ENCODE measurements at regions not wholly inside any gene's neighbourhood (a gene's known extent, or its start where the extent isn't known, plus 50 kb on each side); places are given as distances from the start of the nearest gene placed in this dataset.
A peak's percentile ranks its signal among the peaks of the same experiment; 100 is the strongest.
"Not testable (repeated sequence)": the region's sequence is repeated elsewhere in the genome, so short reads cannot be mapped to it uniquely, and the experiment has no call there.

DNA sequence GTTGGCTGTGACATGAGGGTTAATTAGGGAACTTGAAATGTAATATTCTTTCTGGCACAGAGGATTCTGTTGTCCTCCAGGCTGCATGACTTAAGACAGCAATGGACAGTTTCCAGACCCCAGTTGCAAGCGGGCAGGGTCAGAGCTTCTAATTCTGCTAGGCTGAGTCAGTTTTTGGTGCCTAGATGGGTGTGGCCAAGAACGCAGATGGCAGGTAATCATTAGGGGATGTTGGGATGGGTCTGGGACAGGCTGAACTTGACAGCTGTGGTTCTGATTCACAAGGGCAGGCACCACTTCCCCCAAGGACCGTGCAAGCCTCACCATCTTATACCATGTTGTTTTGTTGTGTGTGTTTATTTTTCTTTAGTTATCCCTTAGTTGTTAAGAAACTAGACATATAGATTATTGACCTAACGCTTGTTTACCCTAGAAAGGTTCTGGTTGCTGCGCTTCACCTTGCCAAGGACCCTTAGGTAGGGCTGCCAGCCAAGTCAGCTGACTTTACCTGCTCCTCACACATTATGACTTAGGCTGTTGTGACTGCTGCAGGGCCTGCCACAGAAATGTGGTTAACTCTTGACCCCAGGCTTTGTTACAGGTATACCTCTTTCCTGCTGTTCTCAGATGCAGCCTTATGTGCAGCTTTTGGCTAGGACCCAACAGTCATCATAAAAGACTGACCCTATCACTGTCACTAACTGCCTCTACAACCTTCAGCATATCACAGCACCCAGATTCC lies 117.7 kb upstream of the KLF12 start:
- Mint-ChIP-seq H3K27ac (no peak overlapping the region), H3K27me3 (peaks cover 10% of the 10 kb centered on the region), H3K4me1 (peaks cover 39% of the 10 kb centered on the region), H3K9me3 (peaks cover 9% of the 10 kb centered on the region), H3K36me3 (ENCODE audit: low read depth) (peaks cover 7% of the 10 kb centered on the region), H3K4me3 (no peak overlapping the region)
- ChIA-PET CTCF (no interaction called here), POLR2A (interaction anchor here (0.8 to 4.0 kb wide), 2 partner anchors 8 to 117 kb away, joined by 3 to 13 read pairs; partner anchors contain the start of gene KLF12)
- no peak for DNase-seq

- DNase-seq: no peak
- POLR2A ChIA-PET: interaction anchor here (1.0 to 4.0 kb wide), 2 partner anchors 36 to 116 kb away, joined by 4 to 13 read pairs; partner anchors contain the start of gene KLF12
- Mint-ChIP-seq H3K4me1 (peaks cover 40% of the 10 kb centered on the region), H3K9me3 (peaks cover 6% of the 10 kb centered on the region), H3K36me3 (ENCODE audit: low read depth) (peaks cover 7% of the 10 kb centered on the region), H3K27ac (no peak overlapping the region), H3K4me3 (no peak overlapping the region), H3K27me3 (peaks cover 13% of the 10 kb centered on the region)
- CTCF ChIA-PET: no interaction called here
Measured at GRCh38 chr13:74250738-74251190, 116.6 kb upstream of the KLF12 start.

- no peak for DNase-seq
- CTCF ChIA-PET: interaction anchor here (1.1 kb wide), 1 partner anchor 390 kb away, joined by 4 read pairs; no protein-coding TSS in a partner anchor
- H3K27ac Mint-ChIP-seq: no peak overlapping the region
- H3K36me3 Mint-ChIP-seq (ENCODE audit: low read depth): peaks cover 12% of the 10 kb centered on the region
- peaks cover 53% of the 10 kb centered on the region for H3K4me1 Mint-ChIP-seq
- peaks cover 6% of the 10 kb centered on the region for H3K9me3 Mint-ChIP-seq
- H3K4me3 Mint-ChIP-seq: no peak overlapping the region
- H3K27me3 Mint-ChIP-seq: peaks cover 18% of the 10 kb centered on the region
- POLR2A ChIA-PET: interaction anchor here (1.0 to 1.3 kb wide), 3 partner anchors 18 to 40 kb away, joined by 3 to 4 read pairs (median 3); no protein-coding TSS in a partner anchor
Measured at GRCh38 chr13:74248477-74248876, 114.3 kb upstream of the KLF12 start.

- no peak overlapping the region for H3K4me3 Mint-ChIP-seq
- H3K4me1 Mint-ChIP-seq: peaks cover 52% of the 10 kb centered on the region
Measured at GRCh38 chr13:74246487-74246886, 112.3 kb upstream of the KLF12 start.

DNA sequence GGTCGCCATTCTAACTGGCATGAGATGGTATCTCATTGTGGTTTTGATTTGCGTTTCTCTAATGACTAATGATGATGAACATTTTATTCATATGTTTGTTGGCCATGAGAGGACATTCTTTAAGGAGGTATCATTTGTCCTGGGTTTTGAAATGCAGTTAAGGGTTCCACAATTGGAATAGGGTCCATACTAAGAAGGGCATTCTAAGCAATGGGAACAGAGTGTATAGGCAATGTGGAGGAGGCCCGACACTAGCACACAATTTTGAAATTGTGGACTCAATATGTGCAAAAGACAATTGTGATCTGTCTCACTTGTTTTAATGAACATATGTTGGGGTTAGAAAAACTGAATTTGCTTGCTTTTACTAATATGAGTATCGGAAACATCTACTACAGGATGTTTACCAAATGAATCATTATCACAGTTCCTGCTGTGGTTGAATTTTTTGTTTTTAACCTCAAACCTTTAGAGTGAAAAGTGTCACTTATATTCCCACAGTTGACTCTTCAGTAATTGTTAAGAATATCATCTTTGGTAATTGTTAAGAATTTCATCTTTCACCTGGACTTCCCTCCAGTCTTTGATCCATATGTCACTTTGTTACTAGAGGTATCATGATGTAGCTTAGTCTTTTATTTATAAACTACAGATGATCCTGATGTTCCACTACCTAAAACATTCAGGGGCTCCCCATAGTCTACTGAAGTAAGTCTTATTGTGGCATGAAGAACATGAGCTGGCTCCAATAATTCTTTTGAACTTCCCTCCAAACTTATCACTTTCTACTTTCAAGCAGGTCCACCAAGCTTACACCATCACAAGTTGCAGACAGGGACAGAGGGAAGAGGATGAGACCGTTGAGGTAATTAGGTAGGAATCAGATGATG lies 109.7 kb upstream of the KLF12 start:
- ChIA-PET POLR2A (interaction anchor here (0.8 to 2.7 kb wide), 5 partner anchors 9 to 384 kb away, joined by 3 to 12 read pairs (median 3); partner anchors contain the start of gene KLF12), CTCF (interaction anchor here (0.9 to 1.6 kb wide), 2 partner anchors 43 to 45 kb away, joined by 3 to 4 read pairs; no protein-coding TSS in a partner anchor)
- H3K4me3 Mint-ChIP-seq: peak overlapping the region; percentile 56
- H3K4me1 Mint-ChIP-seq: peaks cover 50% of the 10 kb centered on the region
- DNase-seq: peak; percentile 21
- peaks cover 18% of the 10 kb centered on the region for H3K27me3 Mint-ChIP-seq
- peak overlapping the region; percentile 96 for H3K27ac Mint-ChIP-seq
- peaks cover 16% of the 10 kb centered on the region for H3K9me3 Mint-ChIP-seq
- peaks cover 28% of the 10 kb centered on the region for H3K36me3 Mint-ChIP-seq (ENCODE audit: low read depth)

More at GRCh38 chr13:74246487-74246886, 112.3 kb upstream of the KLF12 start:
- Mint-ChIP-seq H3K27ac (no peak overlapping the region), H3K9me3 (peaks cover 16% of the 10 kb centered on the region), H3K36me3 (ENCODE audit: low read depth) (peaks cover 28% of the 10 kb centered on the region), H3K27me3 (peaks cover 18% of the 10 kb centered on the region)
- no peak for DNase-seq
- POLR2A ChIA-PET: interaction anchor here (1.2 kb wide), 1 partner anchor 41 kb away, joined by 3 read pairs; no protein-coding TSS in a partner anchor
- CTCF ChIA-PET: no interaction called here

GRCh38 chr13:74241343-74241742 lies 107.1 kb upstream of the KLF12 start:
- H3K36me3 Mint-ChIP-seq (ENCODE audit: low read depth): peaks cover 21% of the 10 kb centered on the region
- CTCF ChIA-PET, POLR2A ChIA-PET, H3K27ac Mint-ChIP-seq, DNase-seq, H3K27me3 Mint-ChIP-seq, H3K4me3 Mint-ChIP-seq: not testable (repeated sequence)
- peaks cover 40% of the 10 kb centered on the region for H3K4me1 Mint-ChIP-seq
- H3K9me3 Mint-ChIP-seq: peaks cover 12% of the 10 kb centered on the region

DNA sequence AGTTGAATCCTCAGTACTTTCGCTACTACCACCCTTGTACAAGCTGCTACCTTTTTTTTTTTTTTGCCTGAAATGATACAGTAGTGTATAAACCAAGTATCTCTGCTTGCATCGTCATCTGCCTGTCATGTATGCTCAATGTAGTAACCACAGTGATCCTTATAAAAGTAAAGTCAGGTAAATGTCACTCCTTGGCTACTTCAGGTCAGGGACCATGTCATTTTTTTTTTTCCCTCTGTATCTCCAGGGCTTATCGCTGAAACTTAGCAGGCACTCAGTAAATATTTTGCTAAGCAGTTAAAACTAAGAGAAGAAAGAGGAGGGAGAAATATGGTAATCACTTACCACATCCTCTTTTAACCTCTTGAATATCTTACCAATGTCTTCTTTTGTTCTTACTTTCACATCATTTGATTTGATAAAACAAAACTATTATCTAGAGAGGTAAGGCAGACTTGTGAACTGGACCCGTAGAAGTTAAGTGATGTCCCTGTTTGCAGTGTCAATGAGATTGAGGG lies 96.8 kb upstream of the KLF12 start:
- DNase-seq: no peak
- Mint-ChIP-seq H3K36me3 (ENCODE audit: low read depth) (peaks cover 19% of the 10 kb centered on the region), H3K9me3 (peaks cover 18% of the 10 kb centered on the region), H3K27me3 (no peaks in the 10 kb centered on the region), H3K27ac (peak overlapping the region; percentile 78), H3K4me3 (peak overlapping the region; percentile 35), H3K4me1 (peaks cover 23% of the 10 kb centered on the region)
- ChIA-PET POLR2A (interaction anchor here (0.8 to 1.0 kb wide), 3 partner anchors 17 to 1531 kb away, joined by 3 to 5 read pairs (median 3); no protein-coding TSS in a partner anchor), CTCF (interaction anchor here (1.4 kb wide), 1 partner anchor 56 kb away, joined by 7 read pairs; no protein-coding TSS in a partner anchor)

DNA sequence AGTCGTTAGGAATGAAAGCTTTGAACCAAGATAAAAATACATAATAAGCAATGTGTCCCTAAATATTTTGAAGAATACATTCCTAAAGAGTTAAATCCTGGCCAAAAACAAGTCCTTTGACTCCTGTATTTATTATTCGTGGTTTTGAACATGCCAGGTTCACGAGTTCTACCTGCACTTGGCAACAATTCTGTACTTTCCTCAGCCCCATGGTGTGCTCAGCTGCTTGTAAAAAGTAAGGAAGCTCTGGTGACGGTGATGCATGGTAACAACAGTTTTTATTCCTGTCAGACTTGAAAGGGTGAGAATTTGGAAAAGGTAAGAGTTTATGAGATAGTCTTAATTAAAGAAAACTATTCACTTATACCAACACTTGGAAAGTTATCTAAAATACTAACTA lies 95.0 kb upstream of the KLF12 start:
- Mint-ChIP-seq H3K36me3 (ENCODE audit: low read depth) (peaks cover 19% of the 10 kb centered on the region), H3K9me3 (peaks cover 18% of the 10 kb centered on the region), H3K27me3 (no peaks in the 10 kb centered on the region), H3K27ac (no peak overlapping the region), H3K4me3 (no peak overlapping the region), H3K4me1 (peaks cover 23% of the 10 kb centered on the region)
- DNase-seq: no peak
- CTCF ChIA-PET: no interaction called here
- POLR2A ChIA-PET: interaction anchor here (1.0 kb wide), 1 partner anchor 98 kb away, joined by 3 read pairs; no protein-coding TSS in a partner anchor

DNA sequence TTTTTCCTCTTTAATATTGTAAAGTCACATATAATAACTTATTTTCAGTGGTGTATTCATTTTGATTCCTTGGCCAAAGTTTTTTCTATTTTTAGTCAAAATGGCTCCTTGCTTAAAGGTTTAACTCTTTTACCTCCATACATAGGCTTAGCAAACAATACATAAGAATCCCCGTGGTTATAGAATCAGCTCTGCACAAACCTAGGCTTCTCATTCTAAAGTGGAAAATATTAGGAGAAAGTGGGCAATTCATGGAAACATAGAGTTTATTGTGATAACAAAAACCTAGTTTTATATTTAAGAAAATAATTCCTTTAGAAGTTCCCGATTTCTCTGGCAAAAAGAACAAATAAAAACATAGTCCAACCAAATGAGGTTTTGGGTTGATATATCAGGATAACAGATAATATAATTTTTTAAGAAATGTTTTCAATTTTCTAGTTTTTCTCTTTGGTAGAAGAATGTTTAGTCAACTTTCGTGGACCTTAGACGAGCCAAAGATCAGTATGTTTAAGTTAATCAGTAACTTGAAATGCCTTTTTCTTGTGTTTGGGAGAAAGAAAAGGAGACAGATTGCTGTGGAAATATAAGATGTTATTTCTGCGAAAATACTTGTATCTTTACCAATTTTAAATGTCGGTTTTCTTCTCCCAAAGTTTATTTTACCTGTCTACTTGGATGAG lies 93.4 kb upstream of the KLF12 start:
- POLR2A ChIA-PET: no interaction called here
- Mint-ChIP-seq H3K9me3 (peaks cover 18% of the 10 kb centered on the region), H3K4me3 (no peak overlapping the region), H3K27me3 (no peaks in the 10 kb centered on the region), H3K36me3 (ENCODE audit: low read depth) (peaks cover 19% of the 10 kb centered on the region), H3K27ac (no peak overlapping the region), H3K4me1 (peaks cover 20% of the 10 kb centered on the region)
- no peak for DNase-seq
- CTCF ChIA-PET: interaction anchor here (0.9 kb wide), 1 partner anchor 59 kb away, joined by 3 read pairs; no protein-coding TSS in a partner anchor

DNA sequence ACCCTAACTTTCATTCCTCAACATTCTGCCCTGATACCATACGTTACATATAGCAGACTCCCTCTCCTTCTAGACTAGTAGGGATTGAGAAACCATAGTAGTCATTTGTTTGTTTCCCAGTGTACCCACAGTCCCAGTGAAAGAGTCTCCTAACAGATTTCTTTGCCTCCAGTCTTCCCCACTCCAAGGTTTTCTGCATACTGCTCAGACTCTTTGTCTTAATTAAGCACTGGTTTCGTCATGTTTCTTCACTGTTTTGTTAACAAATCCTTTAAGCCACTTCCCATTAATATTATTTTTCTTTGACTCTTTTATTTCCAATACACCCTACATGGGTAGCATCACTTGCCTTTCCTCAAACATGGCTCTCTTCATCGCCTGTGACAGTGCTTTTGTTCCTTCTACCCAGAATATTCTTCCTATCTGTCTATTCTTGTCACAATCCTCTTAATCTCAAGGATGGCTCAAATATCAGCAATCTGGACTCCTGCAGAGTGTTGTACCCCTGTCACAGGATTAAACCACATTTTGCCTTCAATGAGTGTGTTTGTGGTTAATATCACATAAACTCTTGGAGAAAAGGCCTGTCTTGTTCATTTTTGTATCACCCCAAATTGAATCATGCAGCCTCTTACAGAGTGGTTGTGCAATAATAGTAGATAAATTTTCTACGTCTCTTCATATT lies 92.7 kb upstream of the KLF12 start:
- DNase-seq: no peak
- POLR2A ChIA-PET: no interaction called here
- peaks cover 19% of the 10 kb centered on the region for H3K36me3 Mint-ChIP-seq (ENCODE audit: low read depth)
- H3K4me1 Mint-ChIP-seq: peaks cover 19% of the 10 kb centered on the region
- CTCF ChIA-PET: no interaction called here
- H3K27ac Mint-ChIP-seq: no peak overlapping the region
- no peak overlapping the region for H3K4me3 Mint-ChIP-seq
- H3K9me3 Mint-ChIP-seq: peaks cover 18% of the 10 kb centered on the region
- H3K27me3 Mint-ChIP-seq: no peaks in the 10 kb centered on the region

GRCh38 chr13:74221752-74222151 lies 87.5 kb upstream of the KLF12 start:
- ChIA-PET POLR2A (no interaction called here), CTCF (interaction anchor here (0.6 to 2.0 kb wide), 2 partner anchors 65 to 66 kb away, joined by 4 to 5 read pairs; no protein-coding TSS in a partner anchor)
- H3K36me3 Mint-ChIP-seq (ENCODE audit: low read depth): no peaks in the 10 kb centered on the region
- H3K4me1 Mint-ChIP-seq: peaks cover 6% of the 10 kb centered on the region
- no peaks in the 10 kb centered on the region for H3K9me3 Mint-ChIP-seq
- no peak overlapping the region for H3K4me3 Mint-ChIP-seq
- peaks cover 4% of the 10 kb centered on the region for H3K27me3 Mint-ChIP-seq
- H3K27ac Mint-ChIP-seq: no peak overlapping the region
- no peak for DNase-seq

DNA sequence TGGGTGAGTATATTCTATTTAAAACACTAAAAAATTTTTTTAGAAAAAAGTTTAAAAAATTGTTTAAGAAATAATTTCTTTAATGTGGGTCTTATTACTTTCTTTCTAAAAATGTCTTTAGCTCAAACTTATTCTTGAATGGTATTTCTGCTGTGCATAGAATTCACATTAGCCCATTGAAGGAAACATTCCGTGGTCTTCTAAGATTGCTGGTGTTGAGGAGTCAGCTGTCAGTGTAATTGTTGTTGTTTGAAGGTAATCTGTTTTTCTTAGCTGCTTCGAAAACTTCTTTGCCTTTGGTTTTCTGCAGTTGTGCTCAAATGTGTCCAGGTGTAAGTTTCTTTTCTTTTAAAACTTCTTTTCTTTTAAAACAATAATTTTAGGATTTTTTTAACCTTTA lies 85.4 kb upstream of the KLF12 start:
- Mint-ChIP-seq H3K4me3 (no peak overlapping the region), H3K36me3 (ENCODE audit: low read depth) (no peaks in the 10 kb centered on the region), H3K4me1 (peaks cover 6% of the 10 kb centered on the region), H3K27me3 (peaks cover 4% of the 10 kb centered on the region), H3K9me3 (no peaks in the 10 kb centered on the region), H3K27ac (no peak overlapping the region)
- ChIA-PET CTCF (no interaction called here), POLR2A (no interaction called here)
- DNase-seq: no peak

Measured in activated CD4-positive, alpha-beta memory T cell treated with anti-CD3 and anti-CD28 coated beads, Interleukin-2, amount 10 ng/mL, durations not matched to agents 7 days and 5 days (primary cell).